Fibroblast of lung (primary cell): ENCODE measurements at regions not wholly inside any gene's neighbourhood (a gene's known extent, or its start where the extent isn't known, plus 50 kb on each side); places are given as distances from the start of the nearest gene placed in this dataset.

ENCODE experiments used
- DNase-seq, 2 donors: peaks; one replicate each; pipeline versions ENCODE4 v3.0.0 to v3.0.0-alpha.2; 2010; ENCODE audit warnings: low read depth in 2 of 2
- H2AFZ ChIP-seq: 2 replicates; pipeline ENCODE4 v1.5.1; 2012; ENCODE audit warnings: low read length, control low read depth, inconsistent platforms
- H3K27ac ChIP-seq: 2 replicates; pipeline ENCODE4 v1.5.1; 2011; ENCODE audit warnings: low read length, control low read depth; ENCODE audit not compliant: insufficient read depth
- H3K27me3 ChIP-seq: 2 replicates; pipeline ENCODE4 v1.5.1; 2011; ENCODE audit warnings: mild to moderate bottlenecking, low read length; ENCODE audit not compliant: control insufficient read depth, insufficient read depth
- H3K36me3 ChIP-seq: 2 replicates; pipeline ENCODE4 v1.5.1; 2011; ENCODE audit warnings: low read length; ENCODE audit not compliant: control insufficient read depth, insufficient read depth
- H3K4me1 ChIP-seq: 2 replicates; pipeline ENCODE4 v1.5.1; 2011; ENCODE audit warnings: low read length; ENCODE audit not compliant: control insufficient read depth, insufficient read depth; ENCODE audit errors: extremely low read depth
- H3K4me2 ChIP-seq: 2 replicates; pipeline ENCODE4 v1.5.1; 2011; ENCODE audit warnings: low read length, control low read depth; ENCODE audit not compliant: insufficient read depth; ENCODE audit errors: extremely low read depth
- H3K4me3 ChIP-seq, 4 experiments: fragments of 200-600 bp in 1 of 4; sonication (generic) in 1 of 4; replicated peaks in 1 of 4; 2 replicates each; pipeline ENCODE4 v1.5.1; 2011 to 2016; ENCODE audit warnings: low read length in 4 of 4, low read depth in 3 of 4, mild to moderate bottlenecking in 3 of 4, control low read depth in 2 of 4, inconsistent platforms in 1 of 4, mixed read lengths in 1 of 4; ENCODE audit not compliant: insufficient read depth in 1 of 4; ENCODE audit errors: control extremely low read depth in 1 of 4
- H3K79me2 ChIP-seq: 2 replicates; pipeline ENCODE4 v1.5.1; 2012; ENCODE audit warnings: mild to moderate bottlenecking, low read length, inconsistent platforms; ENCODE audit not compliant: control insufficient read depth, insufficient read depth
- H3K9ac ChIP-seq: 2 replicates; pipeline ENCODE4 v1.5.1; 2011; ENCODE audit warnings: mild to moderate bottlenecking, low read length, control low read depth; ENCODE audit not compliant: insufficient read depth
- H3K9me3 ChIP-seq: 2 replicates; pipeline ENCODE4 v1.5.1; 2012; ENCODE audit warnings: low read depth, low read length; ENCODE audit not compliant: control insufficient read depth, insufficient read depth
- H4K20me1 ChIP-seq: 2 replicates; pipeline ENCODE4 v1.5.1; 2011; ENCODE audit warnings: low read length; ENCODE audit not compliant: control insufficient read depth, insufficient read depth; ENCODE audit errors: extremely low read depth
- EZH2 ChIP-seq: IDR thresholded peaks from 2 replicates; pipeline ENCODE4 v1.5.1; 2012; ENCODE audit warnings: low read length, control low read depth, mild to moderate bottlenecking; ENCODE audit errors: missing control alignments
- TF ChIP-seq, protein P1 (sequence below), 2 donors: IDR thresholded peaks in 1 of 2; conservative IDR thresholded peaks in 1 of 2; 1 replicate in 1 of 2; 2 replicates in 1 of 2; pipeline ENCODE4 v1.5.1; 2011 to 2012; ENCODE audit warnings: low read length in 2 of 2, control low read depth in 1 of 2, inconsistent platforms in 1 of 2, low read depth in 1 of 2, mild to moderate bottlenecking in 1 of 2

GRCh38 chr5:160500786-160501779 is 79.4 kb downstream of the PTTG1 start:
- Histone ChIP-seq H3K27ac (no peak overlapping the region), H3K27me3 (no peaks in the 10 kb centered on the region), H3K4me2 (no peak overlapping the region), H3K9me3 (no peaks in the 10 kb centered on the region), H3K4me3 (no peak overlapping the region), H3K36me3 (no peaks in the 10 kb centered on the region), H2AFZ (no peak overlapping the region), H4K20me1 (no peaks in the 10 kb centered on the region), H3K9ac (no peak overlapping the region), H3K4me1 (no peaks in the 10 kb centered on the region), H3K79me2 (no peaks in the 10 kb centered on the region)
- TF ChIP-seq, protein P1, sequence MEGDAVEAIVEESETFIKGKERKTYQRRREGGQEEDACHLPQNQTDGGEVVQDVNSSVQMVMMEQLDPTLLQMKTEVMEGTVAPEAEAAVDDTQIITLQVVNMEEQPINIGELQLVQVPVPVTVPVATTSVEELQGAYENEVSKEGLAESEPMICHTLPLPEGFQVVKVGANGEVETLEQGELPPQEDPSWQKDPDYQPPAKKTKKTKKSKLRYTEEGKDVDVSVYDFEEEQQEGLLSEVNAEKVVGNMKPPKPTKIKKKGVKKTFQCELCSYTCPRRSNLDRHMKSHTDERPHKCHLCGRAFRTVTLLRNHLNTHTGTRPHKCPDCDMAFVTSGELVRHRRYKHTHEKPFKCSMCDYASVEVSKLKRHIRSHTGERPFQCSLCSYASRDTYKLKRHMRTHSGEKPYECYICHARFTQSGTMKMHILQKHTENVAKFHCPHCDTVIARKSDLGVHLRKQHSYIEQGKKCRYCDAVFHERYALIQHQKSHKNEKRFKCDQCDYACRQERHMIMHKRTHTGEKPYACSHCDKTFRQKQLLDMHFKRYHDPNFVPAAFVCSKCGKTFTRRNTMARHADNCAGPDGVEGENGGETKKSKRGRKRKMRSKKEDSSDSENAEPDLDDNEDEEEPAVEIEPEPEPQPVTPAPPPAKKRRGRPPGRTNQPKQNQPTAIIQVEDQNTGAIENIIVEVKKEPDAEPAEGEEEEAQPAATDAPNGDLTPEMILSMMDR (conservative IDR thresholded peaks at IDR 0.05 in 1 of 2, IDR thresholded peaks at IDR 0.05 in 1 of 2; ENCODE audit: low read depth in 1 of 2, low read length in 2 of 2), result no peak
- TF ChIP-seq EZH2, result no peak
- DNase-seq, result no peak

DNA sequence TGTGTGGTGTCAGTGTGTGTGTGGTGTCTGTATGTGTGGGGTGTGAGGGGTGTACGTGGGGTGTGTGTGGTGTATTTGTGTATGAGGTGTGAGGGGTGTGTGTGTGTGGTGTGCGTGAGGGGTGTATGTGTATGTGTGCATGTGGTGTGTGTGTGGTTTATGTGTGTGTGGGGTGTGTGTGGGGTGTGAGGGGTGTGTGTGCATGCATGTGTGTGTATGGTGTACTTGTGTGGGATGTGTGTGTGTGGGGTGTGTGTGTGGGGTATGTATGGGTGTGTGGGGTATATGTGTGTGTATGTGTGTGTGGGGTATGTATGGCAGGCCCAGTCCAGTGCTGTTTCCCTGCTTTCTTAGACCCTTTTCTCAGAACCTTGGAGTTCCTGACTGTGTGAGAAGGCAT is 83.3 kb downstream of the PTTG1 start:
- Histone ChIP-seq H2AFZ (no peak overlapping the region), H3K27me3 (no peaks in the 10 kb centered on the region), H3K36me3 (no peaks in the 10 kb centered on the region), H3K4me3 (no peak overlapping the region), H4K20me1 (no peaks in the 10 kb centered on the region), H3K9me3 (no peaks in the 10 kb centered on the region), H3K9ac (no peak overlapping the region), H3K4me2 (no peak overlapping the region), H3K27ac (no peak overlapping the region), H3K79me2 (no peaks in the 10 kb centered on the region), H3K4me1 (peaks cover 2% of the 10 kb centered on the region)
- no peak for TF ChIP-seq EZH2
- TF ChIP-seq, protein P1 (conservative IDR thresholded peaks at IDR 0.05 in 1 of 2, IDR thresholded peaks at IDR 0.05 in 1 of 2; ENCODE audit: low read depth in 1 of 2, low read length in 2 of 2), result no peak
- DNase-seq, result no peak

DNA sequence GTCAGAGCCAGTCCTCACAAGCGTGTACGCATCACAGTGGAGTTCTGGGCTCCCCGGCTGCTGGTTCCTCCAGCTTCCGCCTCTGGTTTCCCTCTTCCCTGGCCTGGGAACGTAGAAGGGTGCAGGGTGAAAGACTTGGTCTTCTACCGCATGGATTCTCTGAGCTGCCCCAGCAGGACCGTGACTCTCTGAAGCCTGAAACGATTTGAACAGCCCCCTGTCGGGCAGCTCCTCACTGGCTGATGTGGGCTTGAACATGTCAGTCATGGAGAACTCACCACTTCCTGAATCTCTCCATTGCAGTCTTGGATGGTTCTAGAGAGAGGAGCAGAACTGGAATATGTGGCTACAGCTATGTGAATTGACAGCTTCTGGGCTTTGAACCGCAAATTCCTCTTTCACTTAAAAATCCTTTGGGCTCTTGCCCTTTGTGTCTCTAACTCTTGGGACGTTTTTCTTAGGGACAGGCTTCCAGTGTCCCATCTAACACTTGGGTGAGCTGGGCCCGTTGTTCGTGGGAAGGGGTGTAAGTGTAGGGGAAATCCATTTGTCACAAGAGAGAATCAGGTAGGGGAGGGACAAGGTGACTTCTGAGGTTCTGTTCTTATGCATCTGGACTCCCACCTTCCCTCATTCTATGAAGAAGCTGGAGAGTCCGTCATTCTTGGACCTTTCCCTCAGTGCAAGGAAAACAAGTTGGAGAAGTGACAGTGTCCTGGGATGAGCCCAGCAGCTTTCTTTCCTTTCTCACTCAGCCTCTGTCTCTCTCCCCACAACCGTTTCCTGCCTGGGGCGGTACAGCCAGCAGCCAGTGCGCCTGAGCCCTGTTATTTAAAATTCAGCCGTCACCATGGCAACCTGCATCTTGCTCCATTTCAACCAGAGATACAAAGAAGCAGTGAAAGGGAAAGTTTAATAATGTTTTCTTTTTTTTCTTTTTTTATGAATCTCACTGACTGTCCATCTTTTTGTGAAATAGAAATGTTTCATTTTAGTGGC is 84.7 kb downstream of the PTTG1 start:
- Histone ChIP-seq H3K4me2 (no peak overlapping the region), H3K4me1 (peaks cover 2% of the 10 kb centered on the region), H3K9me3 (no peaks in the 10 kb centered on the region), H3K4me3 (no peak overlapping the region), H3K27me3 (no peaks in the 10 kb centered on the region), H3K79me2 (no peaks in the 10 kb centered on the region), H3K36me3 (no peaks in the 10 kb centered on the region), H3K27ac (no peak overlapping the region), H4K20me1 (no peaks in the 10 kb centered on the region), H2AFZ (peak overlapping the region; percentile 34), H3K9ac (no peak overlapping the region)
- DNase-seq, result peak; percentile 57 to 61
- no peak for TF ChIP-seq EZH2
- TF ChIP-seq, protein P1 (conservative IDR thresholded peaks at IDR 0.05 in 1 of 2, IDR thresholded peaks at IDR 0.05 in 1 of 2; ENCODE audit: low read depth in 1 of 2, low read length in 2 of 2), result no peak
